Fibroblast of the aortic adventitia (primary cell): ENCODE measurements at regions not wholly inside any gene's neighbourhood (a gene's known extent, or its start where the extent isn't known, plus 50 kb on each side); places are given as distances from the start of the nearest gene placed in this dataset.
"Not testable (repeated sequence)": the region's sequence is repeated elsewhere in the genome, so short reads cannot be mapped to it uniquely, and the experiment has no call there.

ENCODE experiments used
- DNase-seq: peaks from one replicate; pipeline ENCODE4 v3.0.0-alpha.2; 2010; ENCODE audit warnings: low read depth
- H3K4me3 ChIP-seq: 2 replicates; pipeline ENCODE4 v1.5.1; 2011; ENCODE audit warnings: low read depth, mild to moderate bottlenecking, control low read depth, low read length, moderate library complexity
- CTCF ChIP-seq: IDR thresholded peaks from 2 replicates; pipeline ENCODE4 v1.5.1; 2011; ENCODE audit warnings: mild to moderate bottlenecking, low read length, control low read depth, inconsistent platforms; ENCODE audit not compliant: insufficient read depth

GRCh38 chr11:121917482-121917881 is 198.5 kb downstream of the BLID start:
- no peak for TF ChIP-seq CTCF
- DNase-seq = no peak
- no peak overlapping the region for H3K4me3 ChIP-seq

- TF ChIP-seq CTCF = no peak
- no peak for DNase-seq
- H3K4me3 ChIP-seq = no peak overlapping the region
These were observed 201.4 kb downstream of the BLID start for GRCh38 chr11:121914508-121915059.

GRCh38 chr11:121909596-121909995 is 206.4 kb downstream of the BLID start:
- TF ChIP-seq CTCF = no peak
- no peak for DNase-seq
- H3K4me3 ChIP-seq = no peak overlapping the region

- no peak overlapping the region for H3K4me3 ChIP-seq
- no peak for TF ChIP-seq CTCF
- DNase-seq = no peak
These were observed 208.6 kb downstream of the BLID start for GRCh38 chr11:121907379-121907778.

GRCh38 chr11:121904148-121904547 is 211.9 kb downstream of the BLID start:
- H3K4me3 ChIP-seq = no peak overlapping the region
- DNase-seq = no peak
- no peak for TF ChIP-seq CTCF

- no peak for TF ChIP-seq CTCF
- DNase-seq = no peak
- H3K4me3 ChIP-seq = no peak overlapping the region
These were observed 214.1 kb downstream of the BLID start for GRCh38 chr11:121901886-121902285.

- not testable (repeated sequence) for H3K4me3 ChIP-seq, DNase-seq
These were observed 214.6 kb downstream of the BLID start for GRCh38 chr11:121901417-121901816.

GRCh38 chr11:121899520-121899919 is 216.5 kb downstream of the BLID start:
- no peak for DNase-seq
- TF ChIP-seq CTCF = no peak
- no peak overlapping the region for H3K4me3 ChIP-seq
